GM21381 (cell line): ENCODE measurements at regions not wholly inside any gene's neighbourhood (a gene's known extent, or its start where the extent isn't known, plus 50 kb on each side); places are given as distances from the start of the nearest gene placed in this dataset.

Source experiments
- ATAC-seq: cut with Tn5 transposase; IDR thresholded peaks from one replicate; pipeline ENCODE4 v1.9.1; 2021; ENCODE audit warnings: mild to moderate bottlenecking, moderate library complexity; ENCODE audit not compliant: unreplicated experiment

DNA sequence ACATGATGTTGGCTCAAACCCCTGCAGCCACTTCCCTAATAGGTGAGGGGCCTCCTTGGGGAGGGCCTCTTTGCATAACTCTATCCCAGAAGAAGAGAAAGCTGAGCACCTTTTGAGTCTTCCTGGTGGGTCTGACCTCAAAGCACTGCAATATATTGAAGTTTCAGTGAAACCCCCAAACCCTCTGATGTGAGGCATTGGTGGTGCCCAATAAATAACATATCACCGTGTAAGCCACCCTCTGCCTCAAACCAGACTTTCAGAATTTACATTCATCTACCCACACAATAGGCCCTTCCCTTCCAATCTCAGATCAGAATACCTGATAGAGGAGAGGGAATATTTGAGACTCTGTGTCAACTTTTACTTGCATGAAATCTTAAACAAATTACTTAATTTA is 142.8 kb upstream of the STK17B start:
- ATAC-seq: no peak

DNA sequence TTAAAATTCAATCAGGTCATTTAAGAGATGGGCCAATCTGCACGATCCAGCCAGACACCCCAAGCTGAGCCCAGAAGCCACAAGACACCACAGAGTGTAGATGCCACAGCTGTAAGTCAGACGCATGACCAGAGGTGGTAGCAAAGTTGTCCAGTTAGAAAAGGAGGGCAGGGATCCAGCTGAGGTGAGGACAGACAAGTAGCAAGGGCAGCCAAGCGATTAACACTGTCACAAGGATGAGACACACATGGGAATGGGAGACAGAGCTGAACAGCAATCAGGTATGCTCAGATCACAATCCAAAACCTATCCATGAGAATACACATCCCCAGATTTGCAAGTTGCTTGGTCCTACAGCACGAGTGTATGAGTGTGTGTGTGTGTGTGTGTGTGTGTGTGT is 143.4 kb upstream of the STK17B start:
- ATAC-seq: no peak

DNA sequence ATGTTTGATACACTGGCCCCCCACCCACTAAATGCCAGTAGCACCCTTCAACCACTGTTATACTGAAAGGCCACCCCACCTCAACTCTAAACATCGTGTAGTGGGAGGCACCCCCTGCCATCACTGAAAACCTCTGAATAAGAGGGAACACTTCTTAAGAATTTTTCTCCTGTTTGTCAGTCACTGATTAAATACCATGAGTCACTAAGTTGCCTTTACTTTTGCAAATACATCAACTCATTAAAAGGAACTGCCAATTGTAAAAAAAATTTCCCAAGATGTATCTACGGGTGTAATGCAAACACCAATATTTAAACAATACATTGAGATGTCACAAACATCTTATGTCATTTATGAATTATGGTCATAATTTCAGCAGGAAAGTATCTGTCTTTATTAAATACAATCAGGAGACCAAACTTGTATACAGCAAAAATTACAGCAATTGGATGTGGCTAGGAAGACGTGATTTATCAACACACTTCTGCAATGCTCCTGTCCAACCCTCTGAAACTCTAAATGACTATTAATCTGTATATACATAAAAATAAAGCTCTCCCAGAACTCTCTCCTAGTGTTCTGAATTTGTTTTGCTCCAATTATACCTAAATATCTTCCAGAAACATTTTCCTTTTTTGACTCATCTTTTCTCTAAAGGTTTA is 144.1 kb upstream of the STK17B start:
- no peak for ATAC-seq

DNA sequence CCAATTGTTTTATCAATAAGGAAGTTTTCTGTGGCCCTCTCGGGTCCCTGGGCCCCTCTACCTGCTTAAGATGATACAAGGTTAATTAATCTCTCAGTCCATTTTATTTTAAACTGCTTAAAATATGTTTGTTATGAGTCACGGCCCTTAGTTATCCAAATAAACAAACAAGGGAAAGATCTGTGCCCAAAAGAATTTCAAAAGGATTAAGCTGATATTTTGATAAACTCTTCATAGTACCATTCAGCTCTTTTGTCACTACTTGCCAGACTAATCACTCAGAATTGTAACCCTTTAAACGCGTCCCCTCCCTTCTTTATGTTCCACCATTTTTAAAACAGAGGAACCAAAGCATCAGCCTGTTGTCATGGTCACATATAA is 144.7 kb upstream of the STK17B start:
- ATAC-seq: no peak

DNA sequence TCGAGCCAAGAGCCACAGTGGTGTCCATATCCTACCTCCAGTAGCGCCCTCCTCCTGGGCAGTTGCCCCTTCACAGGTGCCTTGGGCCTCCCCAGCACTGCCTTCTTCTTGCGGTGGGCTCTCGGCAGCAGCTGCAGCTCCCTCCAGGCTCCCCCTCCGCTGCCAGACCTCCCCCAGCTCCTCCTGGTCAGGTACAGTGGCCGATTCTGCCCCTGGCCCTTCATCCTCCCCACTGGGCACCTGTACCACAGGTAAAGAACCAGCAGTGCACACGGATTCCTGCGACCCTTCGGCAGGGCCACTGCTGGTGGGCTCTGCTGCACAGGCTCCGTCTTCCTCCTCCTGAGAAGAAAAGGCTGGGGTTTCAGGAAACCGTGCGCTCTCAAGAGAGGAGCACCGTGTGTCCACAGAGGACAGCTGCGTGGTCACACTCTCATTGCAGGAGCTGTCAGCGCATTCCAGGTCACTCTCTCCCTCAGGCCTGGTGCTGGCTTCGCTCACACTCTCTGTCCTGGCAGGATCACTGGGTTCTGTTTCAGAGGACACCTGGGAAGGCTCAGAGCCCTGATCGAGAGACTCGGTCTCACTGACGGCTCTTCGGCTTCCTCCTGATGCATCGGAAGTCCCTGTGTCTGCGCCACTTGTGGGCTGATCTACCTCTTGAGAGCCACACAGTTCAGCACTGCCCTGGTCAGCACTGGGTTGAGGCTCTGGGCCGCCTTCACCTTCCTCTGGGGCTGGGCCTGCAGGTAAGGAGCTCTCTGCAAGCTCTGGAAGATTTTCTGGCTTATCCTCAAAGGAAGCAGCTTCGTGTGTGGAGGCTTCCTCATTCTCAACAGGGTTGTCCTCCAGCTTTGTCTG is 147.4 kb upstream of the STK17B start:
- ATAC-seq: no peak

DNA sequence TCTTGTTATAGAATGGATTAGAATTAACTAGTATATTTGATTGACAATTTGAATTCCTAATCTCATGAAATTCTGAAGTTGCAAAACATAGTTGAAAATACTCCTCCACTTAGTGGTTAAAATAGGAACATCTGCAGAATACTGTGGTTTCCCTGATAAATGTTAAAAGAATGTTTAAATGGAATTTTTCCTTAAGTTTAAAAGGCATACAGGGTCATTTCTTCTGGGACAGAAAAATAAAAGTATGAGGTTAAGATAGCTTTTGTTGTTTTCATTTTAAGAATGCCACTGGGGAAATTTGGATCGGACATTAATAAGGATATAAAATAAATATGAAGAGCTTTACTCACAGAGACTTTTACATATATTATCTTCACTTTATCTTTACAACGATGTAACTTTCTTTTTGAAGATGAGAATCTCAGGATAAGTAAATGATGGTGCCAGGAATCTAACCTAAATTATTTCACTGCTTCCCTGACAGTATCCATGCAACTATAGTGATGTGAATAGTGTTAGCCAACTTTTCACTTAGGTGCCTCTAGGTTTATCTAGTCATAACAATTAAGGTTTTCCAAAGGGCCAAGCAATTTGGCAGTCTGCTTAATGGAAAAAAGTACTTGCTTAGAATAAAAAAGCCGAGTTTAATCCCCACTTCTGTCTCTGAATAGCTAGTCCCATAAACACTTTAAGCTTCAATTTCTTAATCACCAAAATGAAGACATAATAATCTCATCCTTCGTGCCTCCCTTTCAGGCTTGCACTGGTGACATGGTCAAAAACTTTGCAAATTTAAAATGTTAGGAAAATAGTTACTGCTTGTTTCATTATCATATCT is 151.8 kb upstream of the STK17B start:
- no peak for ATAC-seq

DNA sequence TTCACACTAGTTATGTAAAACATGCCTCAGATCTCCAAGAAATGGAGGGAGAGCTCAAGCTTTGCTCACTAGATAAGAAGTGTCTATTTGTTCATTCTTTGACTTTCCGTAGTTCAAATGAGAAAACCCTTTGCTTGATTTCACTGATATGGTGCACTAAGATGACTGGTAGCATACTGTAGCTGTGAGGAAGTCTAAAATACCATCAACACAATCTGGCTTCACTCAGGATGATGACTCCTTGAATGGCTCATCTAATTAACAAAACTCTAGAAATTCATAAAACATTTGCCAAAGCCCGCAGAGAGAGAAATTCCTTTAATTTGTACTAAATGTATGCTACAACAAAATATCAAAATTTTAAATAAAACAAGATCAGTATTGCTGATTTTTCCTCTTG is 152.8 kb upstream of the STK17B start:
- no peak for ATAC-seq

DNA sequence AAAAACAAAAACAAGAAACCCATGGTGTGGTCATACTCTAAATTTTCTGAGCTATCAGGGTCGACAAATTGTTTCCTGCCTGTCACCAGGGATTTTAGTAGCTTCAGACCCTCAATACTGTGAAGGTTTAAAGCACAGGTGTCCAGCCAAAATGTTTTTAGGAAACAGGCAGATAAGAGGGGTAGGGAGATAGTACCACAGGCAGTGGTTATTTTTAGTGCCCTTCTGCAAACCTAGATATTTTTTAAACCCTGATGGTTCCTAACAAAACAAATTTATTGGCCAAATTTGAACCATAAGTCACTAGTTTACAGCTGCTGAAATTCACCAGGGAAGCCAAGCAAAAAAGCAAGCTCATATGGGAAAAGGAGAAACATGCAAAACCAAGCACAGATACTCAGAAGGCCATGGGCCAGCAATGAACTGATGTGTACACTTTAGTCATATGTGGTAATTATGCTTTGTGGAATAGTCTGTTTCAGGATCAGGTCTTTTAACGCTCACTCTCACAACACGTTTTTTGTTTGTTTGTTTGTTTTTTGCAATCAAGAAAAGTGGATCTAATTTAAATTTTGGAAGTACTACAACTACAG is 156.8 kb upstream of the STK17B start:
- ATAC-seq: no peak

DNA sequence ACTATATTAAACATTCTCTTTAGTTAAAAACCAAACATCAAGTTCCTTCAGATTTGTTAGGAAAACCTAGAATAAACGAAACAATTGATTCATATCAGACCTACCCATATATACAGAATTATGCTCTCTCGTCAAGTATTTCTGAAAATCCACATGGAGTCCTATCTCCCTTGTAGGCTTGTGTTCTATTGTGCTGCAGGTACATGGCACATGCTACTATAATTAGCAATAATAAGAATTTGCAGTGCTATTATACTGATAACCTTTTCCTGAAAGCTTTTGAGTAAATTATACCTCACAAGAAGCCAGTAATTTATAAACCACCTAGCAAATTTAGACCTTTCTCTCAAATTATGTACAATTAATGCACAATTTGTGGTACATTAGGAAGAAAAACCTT is 158.6 kb upstream of the STK17B start:
- ATAC-seq: no peak

DNA sequence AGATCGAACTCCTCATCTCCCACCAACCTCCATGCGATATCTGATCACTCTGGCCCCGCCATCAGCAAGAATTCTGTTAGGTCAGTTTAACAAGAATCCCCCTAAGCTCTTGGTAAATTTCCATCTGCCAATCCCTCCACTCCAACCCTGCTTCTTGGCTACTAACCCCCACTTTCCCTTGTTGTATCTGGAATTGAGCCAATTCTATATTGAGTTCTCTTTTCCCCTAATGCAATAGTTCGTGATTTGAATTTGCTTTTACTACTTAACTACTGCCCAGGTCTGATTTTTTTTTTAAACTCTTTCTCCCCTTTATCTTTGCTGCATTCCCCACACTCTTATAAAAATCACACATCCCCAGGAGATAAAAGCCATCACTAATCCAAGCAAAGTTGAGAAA is 159.3 kb upstream of the STK17B start:
- no peak for ATAC-seq

DNA sequence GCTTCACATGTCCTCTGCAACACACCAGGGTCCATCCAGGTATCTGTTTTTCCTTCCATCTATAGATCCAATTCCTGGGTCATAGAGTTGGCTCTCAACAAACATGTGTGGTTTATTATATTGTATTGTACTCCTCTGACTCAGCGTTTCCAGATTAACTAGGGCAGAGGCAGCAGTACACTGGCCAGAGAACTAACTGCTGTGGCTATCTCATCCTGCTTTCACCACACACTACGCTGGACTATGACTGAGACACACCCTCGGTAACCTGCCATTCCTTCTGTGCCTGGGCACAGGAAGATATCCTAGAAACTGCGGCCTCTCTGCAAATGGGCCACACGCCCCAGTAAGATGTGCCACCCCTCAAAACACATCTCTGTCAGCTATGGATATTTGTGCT is 159.8 kb upstream of the STK17B start:
- no peak for ATAC-seq

DNA sequence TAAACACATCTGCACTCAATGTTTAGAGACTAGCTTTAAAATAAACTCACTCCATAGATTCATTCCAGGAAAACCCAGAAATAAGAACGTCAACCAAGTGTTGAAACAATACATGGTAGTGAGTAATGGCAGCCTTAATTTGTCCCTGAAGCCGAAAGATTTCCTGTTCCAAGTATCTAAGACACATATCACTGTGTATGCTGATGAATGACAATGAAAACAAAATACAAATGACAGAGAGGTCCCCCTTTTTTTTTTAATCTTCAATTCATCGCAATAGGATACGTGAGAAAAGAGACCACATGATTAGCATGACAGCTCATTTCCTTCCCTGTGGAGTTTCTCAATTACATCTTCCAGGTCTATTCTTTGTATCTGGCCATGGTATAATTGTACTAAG is 160.5 kb upstream of the STK17B start:
- ATAC-seq: no peak

DNA sequence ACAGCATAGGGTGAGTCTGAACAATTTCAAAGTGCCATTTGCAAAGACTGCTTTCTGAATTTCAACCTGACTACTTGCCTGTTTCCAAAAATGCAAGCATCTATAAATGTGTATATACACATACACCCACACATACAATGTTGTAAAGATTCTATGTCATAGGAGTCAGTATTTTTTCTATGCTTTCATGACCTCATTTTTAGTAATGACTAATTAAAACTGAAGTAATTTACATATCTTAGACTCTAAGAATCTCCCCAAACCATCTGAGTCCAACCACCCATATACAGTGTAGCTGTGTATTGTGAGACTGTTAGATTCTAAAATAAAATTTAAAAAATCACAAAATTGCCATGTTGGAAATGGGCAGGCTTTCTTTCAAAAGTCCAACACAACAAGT is 162.0 kb upstream of the STK17B start:
- ATAC-seq: no peak

DNA sequence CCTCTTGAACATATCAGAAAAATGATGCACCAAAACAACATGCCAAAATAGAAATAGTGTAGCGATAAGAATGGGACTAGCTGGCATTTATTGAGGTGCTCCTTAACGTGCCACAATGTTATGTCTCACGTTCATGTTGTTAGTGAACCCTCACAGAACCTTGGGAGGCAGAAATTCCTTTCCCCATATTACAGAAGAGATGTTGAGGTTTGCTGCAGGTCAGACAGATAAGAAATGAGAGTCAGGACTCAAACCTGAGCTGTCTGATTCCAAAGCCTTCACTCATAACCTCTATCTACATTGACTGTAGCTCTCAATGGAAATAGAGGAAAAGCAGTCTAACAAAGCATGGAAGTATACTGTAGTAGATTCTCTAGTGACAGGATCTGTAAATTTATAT is 163.3 kb upstream of the STK17B start:
- ATAC-seq: no peak

DNA sequence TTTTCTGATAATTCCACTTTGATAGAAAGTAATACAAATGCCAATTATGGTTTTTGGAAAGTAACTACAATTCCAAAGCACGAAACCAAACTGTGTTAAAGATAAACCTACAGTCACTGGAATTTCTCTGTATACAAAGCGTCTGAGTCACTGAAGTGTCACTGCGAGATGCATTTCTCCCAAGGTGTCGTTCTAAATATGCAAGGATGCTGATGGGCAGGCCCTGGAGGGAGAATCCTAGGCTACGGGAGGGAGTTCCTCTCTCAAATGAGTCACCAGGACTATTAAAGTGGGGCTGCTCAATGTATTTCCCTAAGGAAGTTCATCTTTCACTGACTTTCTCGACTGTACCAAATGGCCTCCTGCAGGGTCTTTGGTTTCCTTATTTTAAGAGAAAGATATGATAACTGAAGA is 163.8 kb upstream of the STK17B start:
- no peak for ATAC-seq

DNA sequence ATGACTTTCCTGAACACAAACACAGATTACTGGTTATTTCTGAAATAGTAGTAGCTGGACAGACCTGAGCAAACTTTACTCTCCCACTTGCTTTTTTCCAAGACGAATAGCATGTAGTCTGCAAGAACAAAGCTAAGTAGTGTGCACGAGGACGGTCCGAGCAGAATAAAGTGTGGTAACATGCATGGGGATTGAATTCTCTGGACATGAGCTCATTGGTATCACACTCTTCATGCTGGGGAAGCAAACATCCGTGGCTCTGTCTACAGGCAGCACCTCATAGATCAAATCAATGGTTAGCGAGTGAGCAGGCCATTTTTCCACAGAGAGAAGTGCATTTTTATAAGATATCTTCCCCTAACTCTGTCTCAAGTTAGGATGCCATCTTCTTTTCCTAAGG is 164.8 kb upstream of the STK17B start:
- ATAC-seq: no peak

DNA sequence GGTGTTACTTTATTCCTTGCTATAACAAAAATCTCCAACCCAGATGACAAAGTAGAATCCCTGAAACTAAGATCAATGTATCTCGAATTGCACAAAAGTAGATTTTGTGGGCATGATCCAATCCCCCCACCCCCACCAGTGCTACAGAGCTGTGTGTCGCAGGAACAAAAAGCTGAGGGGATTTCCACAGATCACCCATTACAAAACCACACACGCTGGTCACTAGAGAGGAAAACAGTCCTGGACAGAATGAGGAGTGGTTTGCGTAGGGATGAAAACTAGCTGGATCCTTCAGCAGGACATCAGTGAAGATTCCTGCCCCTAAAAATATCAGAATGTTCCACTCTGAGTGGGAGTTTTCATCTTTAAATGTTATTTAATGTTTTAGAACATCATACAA is 165.3 kb upstream of the STK17B start:
- ATAC-seq: no peak

DNA sequence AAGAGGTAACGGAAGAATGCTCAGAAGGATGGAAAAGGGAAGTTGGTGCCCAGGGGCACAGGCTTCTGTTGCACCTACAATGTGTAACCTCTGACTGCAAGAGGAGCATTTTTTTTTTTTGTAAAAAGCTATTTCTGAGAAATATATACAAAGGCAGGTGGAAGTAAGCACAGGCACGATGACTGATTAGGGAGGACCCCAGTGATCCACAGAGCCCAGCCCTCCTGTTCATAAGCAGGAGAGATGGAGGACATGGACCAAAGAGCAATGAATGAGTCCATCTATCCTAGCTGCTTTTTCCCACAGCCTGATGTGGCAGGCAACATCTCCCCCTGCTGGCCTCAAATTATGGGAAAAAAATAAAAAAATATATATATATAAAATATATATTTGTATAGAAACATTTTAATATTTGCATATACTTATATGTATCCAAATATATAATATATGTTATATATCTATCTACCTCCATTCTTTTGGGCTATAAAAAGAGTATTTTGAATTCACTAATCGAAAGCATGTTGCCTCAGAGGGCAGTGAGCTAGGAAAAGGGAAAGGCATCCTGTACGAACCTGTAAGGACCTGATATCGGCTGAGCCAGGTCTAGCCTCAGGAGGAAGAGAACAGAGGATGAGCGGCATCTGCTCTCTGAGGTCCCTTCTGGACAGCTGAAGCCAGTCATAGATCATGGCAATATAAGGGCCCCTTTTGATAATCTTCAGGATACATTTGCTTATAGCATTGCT is 166.0 kb upstream of the STK17B start:
- no peak for ATAC-seq

DNA sequence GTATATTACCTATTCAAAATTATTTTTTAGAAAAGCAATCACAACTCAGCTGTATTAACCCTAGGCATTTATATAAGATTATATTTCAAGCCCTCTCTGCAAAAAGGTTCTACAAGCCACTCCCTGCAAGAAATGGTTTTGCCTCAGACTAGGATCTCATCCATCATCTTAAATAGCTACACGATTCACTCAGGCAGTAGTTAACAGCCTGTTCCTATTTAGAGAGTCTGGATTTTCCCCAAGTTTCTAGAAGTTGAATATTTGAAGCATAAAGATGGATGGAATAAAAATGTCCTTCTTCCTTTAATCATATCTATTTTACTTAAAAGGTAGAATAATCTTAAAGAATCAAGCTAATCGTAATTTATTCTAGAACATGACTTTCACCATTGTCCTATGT is 167.1 kb upstream of the STK17B start:
- no peak for ATAC-seq

DNA sequence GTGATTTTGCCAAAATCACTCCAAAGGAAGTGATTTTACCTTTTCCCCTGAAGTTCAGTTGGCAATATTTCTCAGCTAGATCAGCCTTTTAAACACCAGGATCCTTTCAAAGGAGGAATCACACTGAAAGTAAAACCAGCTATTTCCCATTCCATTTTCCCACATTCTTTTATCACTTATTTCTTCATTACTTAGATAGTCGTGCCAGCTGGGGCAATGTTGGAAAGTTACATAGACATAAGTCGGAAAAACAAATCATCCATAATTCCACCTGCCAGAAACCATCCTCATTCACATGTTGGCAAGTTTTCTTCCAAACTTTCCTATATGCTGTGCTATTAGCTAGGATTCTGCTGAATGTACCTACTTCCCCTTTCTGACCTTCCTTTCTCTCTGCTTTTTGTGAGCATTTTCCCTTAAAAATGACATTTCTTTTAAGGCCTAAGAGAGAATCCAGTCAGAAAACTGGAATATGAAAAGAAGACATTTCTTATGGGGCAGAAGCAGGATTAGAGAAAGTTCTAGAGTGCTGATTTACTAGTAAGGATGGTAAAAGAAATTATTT is 170.0 kb upstream of the STK17B start:
- ATAC-seq: no peak
